ENCODE measurements at regions not wholly inside any gene's neighbourhood (a gene's known extent, or its start where the extent isn't known, plus 50 kb on each side); places are given as distances from the start of the nearest gene placed in this dataset.
A peak's percentile ranks its signal among the peaks of the same experiment; 100 is the strongest.
"Not testable (repeated sequence)": the region's sequence is repeated elsewhere in the genome, so short reads cannot be mapped to it uniquely, and the experiment has no call there.

DNA sequence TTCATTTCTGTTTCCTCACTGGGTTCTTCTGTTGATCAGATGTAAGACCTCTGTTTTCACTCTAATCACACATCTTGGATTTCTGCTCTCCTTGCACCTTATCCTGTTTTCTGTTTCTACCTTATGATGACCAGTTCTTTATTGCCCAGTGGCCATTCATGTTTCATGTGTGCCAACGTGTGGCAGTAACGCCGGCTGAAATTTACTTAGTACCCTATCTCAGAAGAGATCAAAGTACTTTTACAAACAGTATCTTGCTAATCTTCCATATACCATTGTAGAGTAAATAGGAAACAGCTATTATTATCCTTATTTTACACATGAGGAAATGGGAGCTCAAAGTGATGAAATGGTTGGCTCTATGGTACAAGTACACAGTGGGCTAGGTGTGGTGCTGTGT is 74.0 kb downstream of the GATA3 start:
- DNase-seq (ENCODE audit: low read depth): no peak

DNA sequence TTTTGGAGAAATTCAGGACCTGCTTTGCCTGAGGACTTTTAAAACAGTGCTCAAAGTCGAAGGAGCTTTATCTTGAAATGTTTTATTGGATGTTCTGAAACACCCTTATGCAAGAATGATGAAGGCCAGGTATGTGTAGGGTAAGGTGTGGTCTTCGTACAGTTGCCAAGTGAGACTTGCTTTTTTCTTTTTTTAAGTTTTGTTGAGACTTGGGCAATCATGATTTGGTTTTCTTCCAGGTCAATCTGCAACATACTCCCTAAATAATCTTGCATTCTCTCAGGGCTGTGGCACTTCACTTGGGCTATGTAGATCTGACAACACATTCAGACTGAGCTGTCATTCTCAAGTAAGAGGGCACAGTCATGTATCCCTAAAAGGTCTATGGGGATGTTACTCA is 75.0 kb downstream of the GATA3 start:
- DNase-seq (ENCODE audit: low read depth): no peak

- DNase-seq (ENCODE audit: low read depth): no peak
These were observed 76.8 kb downstream of the GATA3 start for GRCh38 chr10:8130973-8131911.

- peak; percentile 9 for DNase-seq (ENCODE audit: low read depth)
These were observed 78.7 kb downstream of the GATA3 start for GRCh38 chr10:8133146-8133545.

DNA sequence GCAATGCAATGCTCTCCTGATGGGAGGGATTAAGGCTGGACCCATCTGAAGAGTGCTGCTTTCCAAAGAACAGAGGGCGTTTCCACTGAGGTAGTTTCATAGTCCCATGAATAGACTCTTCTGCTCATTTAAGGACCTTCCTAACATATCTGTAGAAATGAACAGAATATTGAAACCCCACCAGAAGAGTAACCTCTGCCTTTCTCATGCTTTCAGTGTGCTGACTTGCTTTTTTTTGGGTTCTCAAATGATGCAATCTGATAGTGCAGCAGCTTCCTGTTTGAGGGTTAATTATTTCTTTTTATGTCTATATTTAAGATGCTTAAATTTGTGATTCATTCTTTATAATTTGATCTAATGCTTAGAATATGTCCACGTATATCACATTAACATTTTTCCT is 82.2 kb downstream of the GATA3 start:
- no peak for DNase-seq (ENCODE audit: low read depth)

DNA sequence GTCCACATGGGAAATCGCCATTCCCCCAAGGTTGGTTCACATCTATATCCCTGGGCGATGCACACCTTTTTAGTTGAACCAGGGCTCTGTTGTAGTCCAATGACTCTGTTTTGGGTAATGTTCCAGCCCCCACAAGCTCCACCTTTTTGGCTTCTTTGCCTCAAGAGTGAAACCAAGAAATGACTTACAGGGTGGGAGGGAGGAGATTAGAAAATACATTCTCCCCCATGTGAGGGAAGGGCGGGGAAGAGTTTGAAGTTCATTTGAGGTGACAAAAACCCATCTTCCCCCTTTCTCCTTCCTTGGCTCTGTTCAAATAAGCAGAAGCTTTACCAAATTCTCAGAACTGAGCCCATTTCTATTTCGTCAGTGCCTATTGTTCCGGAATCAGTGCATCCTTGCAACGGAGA is 82.8 kb downstream of the GATA3 start:
- peak; percentile 2 for DNase-seq (ENCODE audit: low read depth)

GRCh38 chr10:8137726-8138125 is 83.2 kb downstream of the GATA3 start:
- DNase-seq (ENCODE audit: low read depth): no peak

DNA sequence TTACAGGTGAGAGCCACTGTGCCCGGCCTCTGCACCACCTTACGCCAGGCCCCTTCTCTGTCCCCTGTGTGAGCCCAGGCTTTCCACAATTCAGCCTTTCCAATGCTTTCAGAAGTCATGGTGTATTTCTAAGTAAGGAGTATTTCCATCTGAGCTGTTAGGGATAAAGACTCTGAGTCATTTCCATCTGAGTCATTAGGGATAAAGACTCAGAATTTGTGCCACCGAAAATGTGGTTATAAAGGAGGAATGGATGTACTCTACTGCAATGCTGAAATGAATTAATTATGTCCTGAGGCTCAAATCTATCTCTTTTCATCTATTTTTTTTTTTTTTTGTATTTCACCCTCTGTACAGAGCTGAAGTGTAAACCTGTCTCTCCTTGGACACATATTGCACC is 84.0 kb downstream of the GATA3 start:
- no peak for DNase-seq (ENCODE audit: low read depth)

DNA sequence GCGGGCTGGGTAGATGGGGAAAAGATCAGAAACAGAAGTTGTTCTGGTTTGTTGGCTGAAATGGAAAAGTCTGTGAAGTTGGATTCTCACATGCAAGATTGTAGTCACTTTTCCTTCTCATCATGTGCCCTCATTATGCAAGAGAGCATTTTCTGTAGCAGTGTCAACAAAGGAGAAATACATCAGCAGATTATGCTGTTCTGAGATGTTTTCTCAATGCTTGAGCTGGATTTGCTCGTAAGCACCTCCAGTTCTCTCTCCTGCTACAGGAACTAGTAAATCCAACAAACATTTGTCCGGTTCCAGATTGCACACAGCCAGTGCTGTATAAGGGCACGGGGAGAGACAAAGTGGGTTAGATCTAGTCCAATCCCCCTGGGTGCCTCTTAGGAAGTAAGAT is 90.0 kb downstream of the GATA3 start:
- no peak for DNase-seq (ENCODE audit: low read depth)

DNA sequence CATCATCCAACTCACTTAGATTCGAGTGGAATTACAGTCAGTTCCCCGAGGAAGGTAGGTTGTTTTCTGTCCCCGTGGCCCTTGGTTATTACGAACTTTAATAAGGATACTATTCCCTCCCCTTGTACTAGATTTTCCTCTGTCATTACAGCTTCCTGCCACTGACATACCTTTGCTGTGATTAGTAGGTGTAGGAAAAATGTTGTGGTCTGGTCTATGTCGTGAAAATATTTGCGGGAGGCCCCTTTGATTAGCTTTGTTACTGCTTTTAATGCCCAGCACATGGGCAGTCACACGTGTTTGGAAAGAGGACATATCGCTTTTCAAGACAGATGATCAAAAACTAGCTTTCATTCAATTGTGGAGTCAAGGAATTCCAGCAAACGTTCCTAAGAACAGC is 92.2 kb downstream of the GATA3 start:
- DNase-seq (ENCODE audit: low read depth): no peak

DNA sequence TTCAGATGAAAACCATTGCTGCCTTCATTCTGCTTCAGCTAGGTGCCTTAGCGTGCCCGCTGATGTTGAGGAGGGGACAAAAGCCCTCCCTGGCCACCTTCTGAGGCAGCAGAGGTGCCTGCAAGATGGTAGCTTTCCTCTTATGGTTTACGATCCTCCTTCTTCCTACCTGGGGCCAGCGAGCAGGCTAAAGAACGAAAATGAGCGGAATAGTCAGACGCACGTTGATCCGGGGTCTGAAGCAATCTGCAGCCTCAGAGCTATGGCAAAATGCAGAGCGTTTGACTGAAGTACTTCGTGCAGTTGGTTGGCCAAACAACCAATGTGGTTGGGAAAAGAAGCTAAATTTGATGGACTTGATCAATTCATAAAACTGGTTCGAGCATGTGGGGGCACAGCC is 95.5 kb downstream of the GATA3 start:
- no peak for DNase-seq (ENCODE audit: low read depth)

- DNase-seq (ENCODE audit: low read depth): no peak
These were observed 96.0 kb downstream of the GATA3 start for GRCh38 chr10:8150401-8150905.

DNA sequence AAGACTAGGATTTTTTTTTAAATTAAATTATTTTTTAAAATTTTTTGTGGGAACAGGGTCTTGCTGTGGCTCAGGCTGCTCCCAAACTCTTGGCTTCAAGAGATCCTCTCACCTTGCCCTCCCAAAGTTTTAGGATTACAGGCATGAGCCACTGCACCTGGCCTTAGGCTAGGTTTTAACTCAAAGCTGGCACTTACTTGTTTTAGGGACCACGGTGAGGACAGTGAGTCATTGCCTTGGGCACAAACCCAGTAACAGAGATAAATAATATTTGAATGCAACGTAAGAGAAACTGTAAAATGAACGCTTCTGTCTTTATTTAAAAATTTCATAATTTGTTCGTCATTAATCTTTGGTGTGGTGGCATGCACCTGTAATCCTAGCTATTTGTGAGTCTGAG is 96.6 kb downstream of the GATA3 start:
- DNase-seq (ENCODE audit: low read depth): no peak

DNA sequence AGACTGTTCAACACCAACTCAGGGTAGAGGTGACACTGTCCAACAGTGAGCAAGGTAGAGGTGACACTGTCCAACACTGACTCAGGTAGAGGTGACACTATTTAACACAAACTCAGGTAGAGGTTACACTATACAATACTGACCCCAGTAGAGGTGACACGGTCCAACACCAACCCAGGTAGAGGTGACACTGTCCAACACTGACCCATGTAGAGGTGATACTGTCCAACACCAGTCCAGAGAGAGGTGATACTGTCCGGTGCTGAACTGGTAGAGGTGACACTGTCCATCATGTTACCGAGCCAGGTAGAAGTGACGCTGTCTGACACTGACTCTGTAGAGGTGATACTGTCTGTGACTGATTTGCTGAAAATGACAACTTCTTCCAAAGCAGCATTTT is 102.4 kb downstream of the GATA3 start:
- DNase-seq (ENCODE audit: low read depth): no peak

- DNase-seq (ENCODE audit: low read depth): no peak
These were observed 103.9 kb downstream of the GATA3 start for GRCh38 chr10:8158193-8159071.

DNA sequence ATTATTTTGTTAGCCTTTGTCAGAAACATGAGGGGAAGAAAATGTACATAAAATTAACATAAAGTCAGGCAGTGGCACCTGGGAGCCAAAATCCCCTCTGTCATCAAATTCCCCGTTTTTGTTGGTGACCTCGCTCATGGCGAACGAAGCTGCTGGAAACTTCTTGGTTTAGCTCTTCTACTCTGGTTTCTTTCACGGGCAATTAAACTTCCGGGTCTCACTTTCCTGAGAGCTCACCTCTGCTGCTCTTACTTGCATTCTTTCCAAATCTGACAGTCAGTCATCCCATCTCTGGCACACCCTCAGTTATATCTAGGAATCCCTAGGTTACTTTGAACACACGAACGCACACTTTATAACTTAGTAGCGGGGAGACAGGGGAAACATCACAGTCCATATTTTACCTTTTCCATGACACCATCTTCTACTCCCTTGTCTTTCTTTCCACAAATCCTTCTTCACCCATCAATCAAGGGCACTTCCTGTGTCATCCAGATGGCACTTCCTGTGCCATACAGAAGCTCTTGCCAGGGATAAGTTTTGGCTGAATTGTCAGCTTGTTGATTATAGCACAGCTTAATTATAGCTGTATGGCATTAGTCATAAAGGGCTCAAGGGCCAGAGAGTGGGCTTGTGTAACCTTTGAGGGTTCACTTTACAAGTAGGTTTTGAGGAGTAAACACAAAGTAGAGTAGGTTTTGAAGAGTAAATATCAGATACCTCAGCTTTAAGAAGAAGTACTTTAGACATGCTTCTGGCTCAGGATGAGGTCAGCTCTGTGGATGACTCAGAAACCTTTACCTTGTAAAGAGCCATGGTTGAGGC is 105.1 kb downstream of the GATA3 start:
- DNase-seq (ENCODE audit: low read depth): no peak

DNA sequence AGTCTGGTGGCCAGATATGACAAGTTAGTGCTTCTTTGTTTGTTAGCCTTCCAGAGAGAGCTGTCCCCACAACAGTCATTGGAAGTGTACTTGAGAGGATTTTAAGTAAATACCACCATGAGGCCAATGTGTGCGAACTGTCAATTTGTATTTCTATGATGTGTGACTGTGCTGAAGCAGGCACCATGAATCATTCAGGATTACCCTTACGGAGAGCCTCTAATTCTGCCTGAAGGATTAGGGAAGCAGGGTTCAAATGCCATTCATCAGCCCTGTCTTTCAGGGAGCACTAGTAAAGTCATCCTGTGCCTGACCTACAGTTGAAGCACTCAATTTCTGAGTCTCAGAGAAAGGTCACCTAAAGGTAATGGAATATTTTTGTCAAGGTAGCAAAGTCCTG is 109.3 kb downstream of the GATA3 start:
- no peak for DNase-seq (ENCODE audit: low read depth)

- DNase-seq (ENCODE audit: low read depth): not testable (repeated sequence)
These were observed 110.2 kb downstream of the GATA3 start for GRCh38 chr10:8164640-8165039.

- no peak for DNase-seq (ENCODE audit: low read depth)
These were observed 114.3 kb downstream of the GATA3 start for GRCh38 chr10:8168836-8169235.

GRCh38 chr10:8171008-8171407 is 116.5 kb downstream of the GATA3 start:
- DNase-seq (ENCODE audit: low read depth): no peak

DNA sequence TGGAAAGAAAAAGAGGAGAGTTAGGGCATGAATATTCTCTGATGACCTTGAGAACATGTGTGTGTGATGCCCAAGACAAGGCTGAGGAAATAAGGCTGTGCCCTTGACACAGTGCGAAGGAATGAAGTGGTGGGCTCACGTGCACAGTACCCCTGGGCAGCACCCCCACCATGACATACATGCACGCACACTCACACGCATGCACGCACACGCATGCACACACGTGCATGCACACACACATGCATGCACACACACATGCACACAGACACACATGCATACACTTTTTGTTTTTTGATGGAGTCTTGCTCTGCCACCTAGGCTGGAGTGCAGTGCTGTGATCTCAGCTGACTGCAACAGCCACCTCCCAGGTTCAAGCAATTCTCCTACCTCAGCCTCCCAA is 118.1 kb downstream of the GATA3 start:
- DNase-seq (ENCODE audit: low read depth): no peak

All from stimulated activated CD8-positive, alpha-beta memory T cell treated with anti-CD3 and anti-CD28 coated beads, Interleukin-7, amount 100 ng/mL, for 24 hours (primary cell).